Fibroblast of skin of scalp (primary cell): ENCODE measurements at regions not wholly inside any gene's neighbourhood (a gene's known extent, or its start where the extent isn't known, plus 50 kb on each side); places are given as distances from the start of the nearest gene placed in this dataset.

Experiments
- DNase-seq: peaks from one replicate; pipeline ENCODE4 v3.0.0-alpha.2; 2013

DNA sequence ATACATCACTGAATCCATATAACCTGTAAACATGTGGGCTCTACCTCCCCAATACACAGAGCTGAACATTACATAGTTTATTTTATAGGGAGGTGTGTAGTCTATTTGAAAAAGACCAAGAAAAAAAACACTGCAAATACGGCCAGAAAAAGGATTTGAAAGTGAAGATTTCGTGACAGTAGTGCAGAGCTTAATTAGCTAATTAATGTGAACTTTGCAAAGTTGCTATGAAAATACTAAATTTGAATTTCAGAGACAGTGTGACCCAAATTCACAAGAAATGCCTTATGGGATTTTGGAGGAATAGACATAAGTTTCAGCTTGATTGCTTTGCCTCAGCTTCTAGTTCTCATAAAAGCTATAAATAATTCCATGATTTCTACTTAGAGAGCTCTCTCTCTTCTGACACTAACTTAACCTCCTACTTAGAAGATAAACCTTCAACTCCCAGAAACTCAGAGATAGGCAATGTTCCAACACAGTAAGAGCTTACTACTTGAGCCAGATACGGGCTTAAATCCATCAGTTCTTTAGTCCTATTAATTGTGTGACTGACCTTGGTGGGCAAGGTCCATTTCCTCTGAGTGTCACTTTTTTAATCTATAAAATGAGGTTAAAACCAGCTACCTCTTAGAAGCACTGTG, 87.3 kb upstream of the THBS1 start:
- DNase-seq, result no peak

- no peak for DNase-seq
Measured at GRCh38 chr15:39494462-39494861, 86.4 kb upstream of the THBS1 start.

GRCh38 chr15:39495871-39496840, 84.7 kb upstream of the THBS1 start:
- peak; percentile 90 for DNase-seq

DNA sequence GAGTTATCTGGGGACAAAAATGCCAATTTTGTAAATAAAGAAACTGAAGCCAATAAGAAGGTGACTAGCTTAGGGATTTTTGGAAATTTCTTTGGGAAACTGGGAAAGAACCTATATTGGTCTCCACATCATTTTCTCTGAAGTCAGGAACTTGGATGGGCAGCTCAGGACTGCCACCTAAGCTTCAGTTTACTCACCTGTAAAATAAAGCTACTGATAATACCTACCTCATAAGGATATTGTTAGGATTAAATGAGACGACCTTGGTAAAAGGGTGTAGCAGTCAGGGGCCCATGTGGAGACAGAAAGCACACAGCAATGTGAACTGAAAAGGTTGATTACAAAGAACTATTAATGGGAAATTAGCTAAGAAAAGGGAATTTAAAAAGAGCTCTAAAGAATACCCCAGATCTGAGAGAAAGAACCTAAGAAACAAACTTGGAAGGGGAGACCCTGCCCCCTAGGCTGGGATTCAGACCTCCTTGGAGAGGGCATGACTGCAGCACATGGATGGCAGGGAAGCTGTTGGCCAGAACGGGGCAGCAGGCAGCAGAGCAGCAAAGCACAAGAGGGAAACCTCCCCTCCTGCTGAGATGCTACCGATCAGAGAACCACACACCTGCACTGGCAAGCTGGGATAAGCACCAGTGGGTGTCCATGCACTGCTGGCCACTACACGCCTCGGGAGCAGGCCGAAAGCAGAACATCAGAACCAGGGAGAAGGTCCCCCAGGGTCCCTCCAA, 83.7 kb upstream of the THBS1 start:
- no peak for DNase-seq

DNA sequence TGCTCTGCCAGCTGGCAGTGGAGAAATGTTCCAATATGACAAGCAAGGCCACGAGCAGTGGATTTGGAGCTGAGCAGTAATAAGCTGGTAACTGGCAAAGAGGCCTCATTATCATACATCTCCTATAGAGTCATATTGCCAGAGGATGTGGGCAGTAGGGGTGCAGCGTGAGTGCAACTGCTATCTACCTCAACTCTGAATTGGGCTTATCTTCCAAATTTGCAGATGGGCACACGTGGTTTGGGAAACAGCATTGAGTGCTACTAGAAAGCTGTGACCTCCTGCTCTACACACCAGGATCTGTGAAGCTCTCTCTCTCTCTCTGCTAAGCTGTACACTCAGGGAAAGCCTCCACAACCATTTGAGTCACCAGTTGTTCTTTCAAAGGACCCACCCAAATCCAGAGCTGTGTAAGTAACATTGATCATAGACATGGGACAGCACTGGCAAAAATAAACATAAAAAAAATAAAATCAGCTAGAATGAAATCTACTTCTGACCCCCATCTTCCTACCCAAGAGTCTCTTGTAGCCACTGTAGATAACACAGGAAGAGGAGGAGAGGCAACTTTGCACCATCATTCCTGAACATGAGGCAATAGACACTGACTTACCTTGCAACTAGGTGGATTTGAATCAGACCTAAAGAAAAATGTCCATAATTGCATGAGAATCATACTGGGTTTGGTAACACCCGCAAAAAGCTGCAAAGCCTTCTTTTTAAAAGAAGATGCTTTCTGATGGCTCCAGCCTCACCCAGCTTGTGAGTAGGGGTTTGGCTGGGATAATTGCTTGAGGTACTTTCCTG, 82.9 kb upstream of the THBS1 start:
- peak; percentile 44 for DNase-seq

DNA sequence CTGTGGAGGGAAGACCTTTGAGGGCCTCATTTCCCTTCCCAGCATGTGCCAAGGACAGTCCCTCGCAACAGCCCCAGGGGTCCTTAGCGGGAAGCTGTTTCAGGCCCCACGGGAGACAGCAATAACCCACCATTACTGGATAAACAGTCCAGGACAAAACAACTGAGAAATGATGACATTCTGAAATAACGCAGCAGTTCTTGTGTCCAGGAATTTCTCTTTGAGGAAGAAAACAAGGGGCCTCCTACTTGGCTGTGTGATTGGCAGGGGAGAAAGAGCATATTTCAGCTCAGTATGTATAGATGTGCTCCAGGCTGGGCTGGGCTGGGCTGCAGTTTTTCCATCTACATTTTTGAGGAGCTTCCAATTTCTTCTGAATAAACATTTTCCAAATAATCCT, 82.2 kb upstream of the THBS1 start:
- DNase-seq, result peak; percentile 93

DNA sequence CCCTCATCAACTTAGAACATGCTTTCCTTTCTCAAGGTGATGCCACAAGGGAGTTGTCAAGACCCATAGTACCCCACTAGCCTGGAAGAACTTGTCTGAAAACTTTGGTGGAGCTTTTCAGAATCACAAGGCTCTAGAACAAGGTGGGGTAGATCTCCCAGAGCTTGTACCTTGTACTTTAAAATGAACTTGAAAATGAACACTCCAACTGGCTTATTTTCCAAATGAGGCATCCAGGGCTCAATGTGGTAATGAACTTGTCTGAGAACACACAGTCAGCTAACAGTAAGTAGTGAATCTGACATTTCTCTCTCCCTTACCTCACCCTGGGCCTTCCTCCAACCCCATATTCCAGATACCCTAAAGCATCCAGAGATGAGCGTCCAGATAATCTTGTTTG, 81.8 kb upstream of the THBS1 start:
- peak; percentile 38 for DNase-seq

GRCh38 chr15:39499681-39500080, 81.2 kb upstream of the THBS1 start:
- peak; percentile 64 for DNase-seq

DNA sequence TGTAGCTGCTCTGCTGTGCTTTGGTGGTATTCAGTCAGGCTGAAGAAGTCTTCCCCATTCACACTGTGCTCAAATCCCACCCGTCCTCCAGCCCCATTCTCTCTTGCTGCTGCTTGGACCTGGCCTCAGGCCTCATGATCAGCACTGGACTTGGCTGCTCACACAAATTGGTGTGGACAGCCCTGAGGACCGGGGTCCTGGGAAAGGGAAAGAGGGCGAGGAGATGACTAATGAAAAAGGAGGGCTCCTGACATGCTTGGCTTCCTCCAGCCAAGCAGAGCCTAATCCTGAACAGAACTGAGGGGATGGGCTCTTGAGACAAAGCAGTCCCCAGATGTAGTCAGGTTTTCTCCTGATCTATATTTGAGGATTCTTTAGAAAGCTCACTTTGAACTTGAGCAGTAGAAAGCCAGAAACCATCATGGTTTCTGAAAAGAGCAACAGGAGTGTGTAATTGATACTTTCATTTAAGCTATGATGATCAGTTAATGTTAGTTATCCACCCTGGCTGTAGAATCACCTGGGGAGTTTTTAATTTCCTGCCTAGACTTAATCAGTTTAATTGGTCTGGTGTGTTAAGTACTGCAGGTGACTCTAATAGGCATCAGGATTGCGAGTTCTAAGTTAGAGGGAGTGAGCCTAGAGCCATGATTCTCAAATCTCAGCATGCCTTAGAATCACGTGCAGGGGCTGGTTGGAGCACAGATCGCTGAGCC, 79.4 kb upstream of the THBS1 start:
- peak; percentile 31 for DNase-seq

GRCh38 chr15:39502082-39502447, 78.8 kb upstream of the THBS1 start:
- no peak for DNase-seq

DNA sequence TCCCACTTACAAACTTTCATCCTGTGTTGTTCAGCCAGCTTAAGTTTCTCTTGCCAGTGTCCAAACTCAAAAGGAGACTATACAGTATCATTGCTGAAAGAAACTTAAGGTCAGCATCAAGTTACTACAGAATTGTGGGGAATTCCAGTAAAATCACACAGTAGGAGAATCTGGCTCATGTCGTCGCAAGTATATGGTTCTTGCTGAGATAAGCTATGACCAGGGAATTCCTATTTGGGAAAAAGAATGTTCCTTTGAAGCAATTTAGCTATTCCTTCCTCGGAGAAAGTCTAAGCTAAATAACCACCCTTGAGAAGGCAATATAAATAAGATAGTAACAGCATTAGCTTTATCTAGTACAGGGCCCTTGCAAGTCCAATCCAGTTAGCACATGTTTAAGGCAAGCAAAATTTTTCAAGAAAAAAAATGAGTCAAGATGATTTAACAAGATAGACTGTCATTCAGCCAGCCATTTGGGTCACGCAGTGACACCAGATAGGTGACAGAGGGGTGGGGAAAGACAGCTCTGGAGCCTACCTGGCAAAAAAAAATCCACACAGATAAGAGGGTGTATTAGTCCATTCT, 78.2 kb upstream of the THBS1 start:
- peak; percentile 21 for DNase-seq

DNA sequence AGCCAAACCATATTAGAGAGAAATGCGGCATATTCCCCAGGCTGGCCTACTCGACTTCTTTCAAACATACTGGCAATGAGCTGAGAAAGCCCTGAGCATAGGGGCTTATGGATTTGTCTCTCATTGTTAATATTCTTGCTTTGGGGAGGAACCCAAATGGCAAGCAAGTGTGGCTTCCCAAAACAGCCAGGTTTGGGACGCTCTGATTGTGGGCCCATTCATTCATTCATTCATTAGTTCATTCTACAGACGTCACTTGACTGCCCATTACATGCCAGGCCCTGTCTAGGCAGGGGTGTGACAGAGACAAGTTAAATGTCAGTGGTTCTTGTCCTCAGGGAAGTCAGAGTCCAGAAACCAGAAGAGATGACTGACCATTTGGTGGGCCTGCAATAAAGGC, 77.4 kb upstream of the THBS1 start:
- DNase-seq, result no peak

DNA sequence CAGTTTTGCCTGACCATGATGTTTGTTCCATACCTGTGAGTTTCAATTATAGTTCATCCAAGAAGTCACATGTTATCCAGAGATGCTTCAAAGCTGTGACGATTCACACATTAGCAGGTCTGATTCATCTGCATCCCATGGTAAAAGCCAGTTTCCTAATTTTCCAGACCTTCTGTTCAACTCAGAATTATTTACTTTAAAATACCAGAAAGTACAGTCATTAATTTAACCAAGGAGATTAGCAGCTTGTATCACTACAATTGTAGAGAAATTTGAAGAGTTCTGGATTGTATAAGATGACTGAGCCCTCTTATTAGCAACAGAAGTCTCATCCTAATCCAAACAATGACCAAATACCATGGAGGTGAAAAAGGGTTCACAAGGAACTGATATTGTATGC, 76.1 kb upstream of the THBS1 start:
- DNase-seq, result peak; percentile 88

- peak; percentile 49 for DNase-seq
Measured at GRCh38 chr15:39506146-39506545, 74.7 kb upstream of the THBS1 start.

GRCh38 chr15:39508536-39508935, 72.3 kb upstream of the THBS1 start:
- DNase-seq, result no peak

DNA sequence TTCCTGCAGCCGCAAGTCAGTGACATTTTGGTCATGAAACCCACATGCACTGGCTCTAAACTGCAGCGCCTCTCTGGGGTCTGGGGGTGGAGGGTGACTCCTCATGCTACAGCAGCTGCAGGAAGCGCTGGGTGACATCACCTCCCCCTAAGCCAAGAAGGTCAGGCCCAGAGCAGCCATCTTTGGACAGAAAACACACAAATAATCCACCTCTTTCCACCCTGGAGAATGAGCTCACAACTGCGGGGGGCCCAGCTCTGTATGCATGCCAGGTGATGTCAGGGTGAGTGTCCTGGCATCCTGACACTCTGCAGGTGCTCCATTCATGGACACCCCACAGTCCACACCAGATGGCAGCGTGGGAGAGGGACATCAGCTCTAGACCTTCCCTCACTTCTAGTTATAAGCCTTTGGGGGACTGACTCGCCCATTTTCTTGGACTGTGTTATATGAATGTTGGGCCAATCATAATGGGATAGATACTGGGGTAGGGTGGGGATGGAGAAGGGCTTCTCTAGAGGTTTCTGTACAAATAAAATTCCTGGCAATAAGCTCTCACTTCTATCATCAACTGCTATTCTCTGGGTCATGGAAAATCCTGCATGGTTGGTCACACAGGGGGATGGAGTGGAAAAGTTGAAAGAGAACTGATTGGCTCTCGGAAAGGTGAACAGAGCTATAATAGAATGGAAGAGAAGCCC, 70.7 kb upstream of the THBS1 start:
- no peak for DNase-seq

- peak; percentile 90 for DNase-seq
Measured at GRCh38 chr15:39511000-39511915, 69.6 kb upstream of the THBS1 start.

DNA sequence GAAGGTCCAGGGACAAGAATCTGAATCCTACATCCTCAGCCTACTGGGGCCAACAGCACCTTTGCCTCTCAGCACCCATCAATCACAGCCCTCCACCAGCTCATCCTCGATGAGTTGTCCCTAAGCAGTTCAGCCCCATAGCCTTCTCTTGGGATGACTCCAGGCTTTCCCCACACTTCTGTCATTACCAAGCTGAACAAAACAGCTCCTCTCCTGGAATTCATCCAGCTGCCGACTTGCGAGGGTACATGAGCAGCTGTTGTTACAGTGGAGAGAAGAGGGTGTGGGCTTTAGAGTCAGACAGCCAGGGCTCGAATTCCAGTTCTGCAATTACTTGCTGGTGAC, 69.0 kb upstream of the THBS1 start:
- peak; percentile 90 for DNase-seq

GRCh38 chr15:39512643-39513042, 68.2 kb upstream of the THBS1 start:
- no peak for DNase-seq

GRCh38 chr15:39513936-39514335, 66.9 kb upstream of the THBS1 start:
- DNase-seq, result no peak
